Dermis blood vessel endothelial cell (primary cell): ENCODE measurements at regions not wholly inside any gene's neighbourhood (a gene's known extent, or its start where the extent isn't known, plus 50 kb on each side); places are given as distances from the start of the nearest gene placed in this dataset.
"Not testable (repeated sequence)": the region's sequence is repeated elsewhere in the genome, so short reads cannot be mapped to it uniquely, and the experiment has no call there.

ENCODE experiments used
- DNase-seq: peaks from one replicate; pipeline ENCODE4 v3.0.0; 2010

GRCh38 chr4:148854203-148854602 lies 412.0 kb upstream of the NR3C2 start:
- DNase-seq = no peak

- DNase-seq = peak; percentile 44
Observed at GRCh38 chr4:148852092-148852699, 410.0 kb upstream of the NR3C2 start.

GRCh38 chr4:148850257-148850995 lies 408.2 kb upstream of the NR3C2 start:
- DNase-seq = no peak

GRCh38 chr4:148849581-148849980 lies 407.4 kb upstream of the NR3C2 start:
- DNase-seq = no peak

- DNase-seq = no peak
Observed at GRCh38 chr4:148847544-148848255, 405.5 kb upstream of the NR3C2 start.

- no peak for DNase-seq
Observed at GRCh38 chr4:148845609-148846008, 403.4 kb upstream of the NR3C2 start.

- DNase-seq = no peak
Observed at GRCh38 chr4:148843625-148844024, 401.4 kb upstream of the NR3C2 start.

- DNase-seq = no peak
Observed at GRCh38 chr4:148842843-148843242, 400.6 kb upstream of the NR3C2 start.

- DNase-seq = not testable (repeated sequence)
Observed at GRCh38 chr4:148837571-148837970, 395.4 kb upstream of the NR3C2 start.

GRCh38 chr4:148834804-148835631 lies 392.8 kb upstream of the NR3C2 start:
- peak; percentile 83 for DNase-seq

GRCh38 chr4:148831945-148832344 lies 389.7 kb upstream of the NR3C2 start:
- DNase-seq = peak; percentile 96

- DNase-seq = no peak
Observed at GRCh38 chr4:148828291-148828690, 386.1 kb upstream of the NR3C2 start.

- DNase-seq = no peak
Observed at GRCh38 chr4:148827781-148828180, 385.6 kb upstream of the NR3C2 start.

- DNase-seq = no peak
Observed at GRCh38 chr4:148823419-148823769, 381.2 kb upstream of the NR3C2 start.

- no peak for DNase-seq
Observed at GRCh38 chr4:148822572-148823418, 380.6 kb upstream of the NR3C2 start.

GRCh38 chr4:148814030-148814429 lies 371.8 kb upstream of the NR3C2 start:
- DNase-seq = no peak

GRCh38 chr4:148813289-148813688 lies 371.1 kb upstream of the NR3C2 start:
- DNase-seq = no peak

GRCh38 chr4:148812101-148812500 lies 369.9 kb upstream of the NR3C2 start:
- DNase-seq = no peak

- no peak for DNase-seq
Observed at GRCh38 chr4:148810461-148810860, 368.2 kb upstream of the NR3C2 start.

- no peak for DNase-seq
Observed at GRCh38 chr4:148808416-148808815, 366.2 kb upstream of the NR3C2 start.

- DNase-seq = no peak
Observed at GRCh38 chr4:148800940-148801339, 358.7 kb upstream of the NR3C2 start.

- no peak for DNase-seq
Observed at GRCh38 chr4:148800336-148800885, 358.2 kb upstream of the NR3C2 start.
